GM18909 (cell line): ENCODE measurements at regions not wholly inside any gene's neighbourhood (a gene's known extent, or its start where the extent isn't known, plus 50 kb on each side); places are given as distances from the start of the nearest gene placed in this dataset.

ENCODE experiments used
- ATAC-seq: cut with Tn5 transposase; IDR thresholded peaks from one replicate; pipeline ENCODE4 v1.9.1; 2021; ENCODE audit warnings: mild to moderate bottlenecking; ENCODE audit not compliant: unreplicated experiment, poor library complexity

DNA sequence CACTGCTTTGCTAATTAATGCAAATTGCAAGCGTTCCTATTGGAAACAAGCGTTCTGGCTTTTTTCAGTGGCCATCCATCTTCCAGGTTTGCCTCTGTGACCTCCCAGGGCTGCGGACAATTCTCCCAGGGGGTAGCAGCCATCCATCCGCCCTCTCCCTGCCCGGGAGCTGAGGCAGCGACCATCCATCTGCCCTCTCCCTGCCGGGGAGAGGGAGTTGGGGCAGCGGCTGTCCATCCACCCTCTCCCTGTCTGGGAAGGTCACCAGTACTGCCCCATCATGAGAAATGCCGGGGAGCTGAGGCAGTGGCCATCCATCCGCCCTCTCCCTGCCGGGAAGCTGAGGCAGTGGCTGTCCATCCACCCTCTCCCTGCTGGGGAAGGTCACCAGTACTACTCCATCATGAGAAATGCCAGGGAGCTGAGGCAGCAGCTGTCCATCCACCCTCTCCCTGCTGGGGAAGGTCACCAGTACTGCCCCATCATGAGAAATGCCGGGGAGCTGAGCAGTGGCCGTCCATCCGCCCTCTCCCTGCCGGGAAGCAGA is 394.7 kb downstream of the BRD1 start:
- ATAC-seq: no peak

DNA sequence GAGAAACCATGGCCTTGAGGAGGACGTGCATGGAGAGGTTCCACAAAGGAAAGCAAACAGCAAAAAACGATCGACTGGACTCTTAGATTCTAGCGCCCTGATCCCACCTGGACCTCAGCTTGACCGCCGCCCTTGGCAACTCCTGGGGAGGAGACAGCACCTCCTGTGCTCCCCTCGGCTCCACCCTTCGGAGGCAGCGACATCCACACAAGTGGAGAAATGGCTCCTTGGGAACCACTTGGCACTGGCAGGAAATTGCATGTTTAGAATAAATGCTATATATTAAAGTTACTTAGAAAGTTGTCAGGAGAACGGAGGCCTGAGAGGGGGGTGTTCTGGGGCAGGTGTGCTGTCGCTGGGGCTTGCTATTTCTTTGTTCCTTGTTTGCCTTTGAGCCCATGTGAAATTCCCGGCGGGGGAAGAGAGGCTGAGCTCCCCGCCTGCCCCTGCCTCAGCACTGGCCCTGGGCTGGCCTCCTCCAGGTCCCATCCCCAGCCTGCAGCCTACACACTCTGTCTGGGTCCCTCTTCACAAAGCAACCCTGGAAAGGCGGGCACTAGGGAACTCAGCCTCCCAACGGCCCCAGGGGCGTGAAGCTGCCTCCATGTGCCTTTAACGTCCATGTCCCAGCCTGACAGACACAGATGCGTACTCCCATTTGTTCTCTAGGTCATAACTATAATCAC is 395.3 kb downstream of the BRD1 start:
- ATAC-seq: no peak

DNA sequence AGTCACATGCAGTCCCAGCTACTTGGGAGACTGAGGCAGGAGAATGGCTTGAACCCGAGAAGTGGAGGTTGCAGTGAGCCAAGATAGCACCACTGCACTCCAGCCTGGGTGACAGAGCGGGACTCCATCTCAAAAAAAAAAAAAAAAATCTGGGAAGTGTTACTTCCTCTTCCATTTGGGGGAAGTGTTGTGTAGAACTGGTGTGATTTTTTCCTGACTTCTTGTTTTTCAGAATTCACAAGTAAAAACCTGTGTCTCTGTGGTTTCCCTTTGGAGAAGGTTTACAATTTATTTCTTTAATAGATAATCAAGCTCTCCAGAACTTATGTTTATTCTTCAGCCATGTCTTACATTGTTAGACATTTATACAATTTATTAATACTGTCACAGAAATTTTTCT is 396.1 kb downstream of the BRD1 start:
- no peak for ATAC-seq

DNA sequence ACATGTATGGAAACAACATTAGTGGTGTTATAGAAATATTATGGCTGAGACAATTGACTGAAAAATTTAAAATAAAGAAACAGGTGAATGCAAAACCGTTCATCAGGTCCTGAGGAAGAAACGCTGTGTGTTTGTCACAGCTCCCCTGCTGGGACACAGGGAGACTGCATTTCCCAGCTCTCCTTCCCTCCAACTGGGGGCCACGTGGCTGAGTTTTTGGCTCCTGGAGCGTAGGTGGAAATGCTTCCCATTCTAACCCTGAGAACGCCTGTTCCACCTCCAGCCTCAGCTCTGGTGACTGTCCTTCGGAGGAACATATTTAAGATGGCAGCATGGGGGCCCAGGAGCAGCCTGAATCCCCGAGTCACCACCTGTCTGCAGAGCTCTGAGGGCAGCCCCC is 398.6 kb downstream of the BRD1 start:
- no peak for ATAC-seq

DNA sequence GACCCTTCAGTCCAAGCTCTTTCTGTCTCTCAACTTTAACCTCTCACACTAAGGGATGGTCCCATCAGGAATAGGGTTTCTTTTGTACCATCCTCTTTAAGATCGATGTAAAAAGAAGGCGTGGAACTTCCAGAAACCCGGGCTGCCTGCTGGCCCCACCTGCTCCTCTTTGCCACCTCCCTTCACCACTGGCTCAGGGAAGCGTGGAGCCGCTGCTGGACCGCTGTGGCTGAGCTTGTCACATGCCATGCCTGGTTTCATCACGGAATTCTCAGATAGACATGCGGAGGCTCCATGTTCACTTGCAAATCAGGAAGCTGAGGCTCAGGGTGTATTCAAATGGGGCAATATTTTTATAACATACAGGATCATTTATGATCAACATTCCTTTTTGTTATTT is 399.7 kb downstream of the BRD1 start:
- no peak for ATAC-seq

DNA sequence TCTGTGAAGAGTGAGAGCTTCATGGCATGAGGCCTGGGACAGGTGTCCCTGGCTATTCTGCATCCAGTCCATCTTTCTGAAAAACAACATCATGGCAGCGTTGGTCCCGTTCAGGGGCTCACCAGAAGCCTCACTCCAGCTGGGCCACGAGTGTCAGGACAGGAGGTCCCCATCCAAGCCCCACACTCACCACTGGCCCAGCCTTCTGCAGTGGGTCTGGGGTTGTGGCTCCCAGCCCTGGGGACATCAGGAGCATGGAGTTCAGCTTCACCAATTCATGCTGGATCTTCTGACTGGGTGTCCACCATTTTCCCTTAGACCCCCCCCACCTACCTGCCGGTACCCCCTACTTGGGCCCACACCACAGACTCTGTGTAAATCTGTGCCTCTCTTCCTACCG is 400.3 kb downstream of the BRD1 start:
- no peak for ATAC-seq

DNA sequence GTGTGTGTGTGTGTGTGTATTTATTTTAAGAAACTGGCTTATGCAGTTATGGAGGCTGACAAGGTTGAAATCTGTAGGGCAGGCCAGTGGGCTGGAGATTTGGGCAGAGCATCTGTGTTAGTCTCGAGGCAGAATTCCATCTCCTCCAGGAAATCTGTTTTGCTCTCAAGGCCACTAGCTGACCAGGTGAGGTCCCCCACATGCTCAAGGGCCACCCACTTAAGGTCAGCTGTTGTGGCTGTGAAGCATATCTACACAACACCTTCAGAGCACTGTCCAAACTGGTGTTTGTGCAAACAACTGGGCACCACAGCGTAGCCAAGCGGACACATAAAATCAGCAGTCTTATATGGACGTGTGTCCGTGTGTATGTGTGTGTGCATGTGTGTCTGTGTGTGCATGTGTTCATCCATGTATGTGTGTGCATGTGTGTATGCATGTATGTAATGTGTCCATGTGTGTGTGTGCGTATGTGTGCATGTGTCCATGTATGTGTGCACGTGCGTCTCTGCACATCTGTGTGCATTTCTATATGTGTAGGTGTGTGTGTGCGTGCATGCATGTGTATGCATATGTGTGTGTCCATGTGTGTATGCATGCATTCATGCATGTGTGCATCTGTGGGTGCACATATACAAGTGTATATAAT is 400.9 kb downstream of the BRD1 start:
- no peak for ATAC-seq

DNA sequence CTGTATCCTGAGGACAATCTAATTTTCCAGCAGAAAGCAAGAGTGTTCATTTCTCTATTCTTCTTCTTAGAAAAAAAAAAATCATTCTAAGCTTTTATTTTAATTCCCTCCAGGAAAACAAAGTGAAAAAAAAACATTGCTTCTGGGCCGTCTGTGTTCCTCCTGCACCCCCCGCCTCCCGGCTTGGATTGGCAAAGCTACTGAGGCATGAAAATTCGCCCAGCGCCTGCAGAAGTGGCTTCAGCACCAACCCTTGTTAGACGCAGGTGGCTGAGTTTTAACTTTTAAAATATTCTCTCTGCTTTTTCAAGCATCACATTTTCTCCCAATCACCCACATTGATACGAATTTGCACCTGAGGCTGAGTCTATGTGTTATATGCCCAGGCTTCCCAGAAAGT is 401.6 kb downstream of the BRD1 start:
- ATAC-seq: no peak

DNA sequence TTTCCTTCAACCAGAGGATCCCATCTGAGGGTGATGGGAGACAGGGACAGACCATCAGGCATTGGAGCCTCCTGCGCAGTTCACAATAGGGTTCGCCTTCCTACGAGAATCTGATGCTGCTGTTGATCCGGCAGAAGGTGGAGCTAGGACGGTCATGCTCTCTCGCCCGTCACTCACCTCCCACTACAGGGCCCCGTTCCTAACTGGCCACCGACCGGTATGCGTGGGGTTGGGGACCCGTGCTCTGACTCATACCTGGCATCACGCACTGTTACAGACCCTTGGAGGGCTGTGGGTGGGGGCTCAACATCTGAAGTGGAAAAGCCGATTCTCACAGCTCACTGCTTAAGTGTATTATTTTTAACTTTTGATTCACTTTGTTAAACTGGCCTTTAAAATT is 402.3 kb downstream of the BRD1 start:
- no peak for ATAC-seq

DNA sequence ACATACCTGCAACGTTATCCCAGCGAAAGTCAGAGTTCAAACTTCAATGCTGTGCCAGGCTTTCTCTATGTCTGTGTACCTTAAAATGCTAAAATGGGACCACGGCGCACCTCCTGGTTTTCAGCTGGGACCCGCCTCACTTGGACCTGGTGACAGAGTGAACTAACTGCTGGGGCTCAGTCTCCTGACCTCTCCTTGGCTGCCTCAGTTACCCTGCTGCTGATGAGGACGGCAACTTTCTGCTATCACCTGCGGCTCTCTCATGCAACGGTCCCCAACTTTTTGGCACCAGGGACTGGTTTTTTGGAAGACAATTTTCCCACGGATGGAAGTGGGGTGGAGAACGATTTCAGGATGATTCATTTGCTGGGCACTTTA is 402.8 kb downstream of the BRD1 start:
- no peak for ATAC-seq

DNA sequence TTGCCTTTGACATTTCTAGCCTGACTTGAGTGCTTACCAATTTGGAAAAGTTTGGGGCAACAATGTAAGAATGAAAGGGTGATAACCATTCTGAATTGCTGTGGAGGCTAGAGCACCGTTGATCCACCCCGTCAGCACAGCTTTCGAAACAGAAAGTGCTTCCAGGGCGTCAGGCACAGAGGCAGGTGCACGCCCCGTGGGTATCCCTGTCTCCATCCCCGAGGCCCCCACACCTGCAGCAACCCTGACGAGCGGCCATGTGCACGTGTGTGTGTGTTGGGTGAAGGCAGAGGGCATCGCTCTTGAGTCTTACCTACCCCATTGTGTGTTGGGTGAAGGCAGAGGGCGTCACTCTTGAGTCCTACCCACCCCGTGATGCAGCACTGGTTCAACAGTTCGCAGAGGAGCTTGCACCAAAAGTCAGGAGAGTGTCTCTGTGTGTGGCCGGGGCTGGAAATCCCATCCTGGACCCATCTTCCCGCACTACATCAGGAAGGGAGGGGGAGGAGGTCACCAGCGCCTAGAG is 404.5 kb downstream of the BRD1 start:
- no peak for ATAC-seq

DNA sequence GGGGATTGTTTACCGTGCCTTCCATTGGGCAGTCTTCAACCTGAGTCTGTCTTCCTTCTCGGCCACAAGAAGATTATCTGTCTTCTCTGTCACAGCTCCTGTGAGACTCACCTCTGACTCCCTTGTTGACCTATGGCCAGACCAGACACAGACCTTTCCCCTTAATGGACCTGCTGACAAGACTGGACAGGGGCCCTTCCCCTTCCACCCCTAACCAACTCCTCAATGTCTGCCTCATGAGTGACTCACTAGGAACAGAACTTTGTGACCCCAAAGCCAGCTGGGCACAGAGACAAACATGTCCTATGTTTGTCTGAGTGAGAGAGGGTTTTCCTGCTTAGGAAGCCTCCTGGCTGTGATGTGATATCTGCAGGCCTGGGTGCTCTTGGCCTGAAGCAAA is 405.0 kb downstream of the BRD1 start:
- ATAC-seq: no peak

DNA sequence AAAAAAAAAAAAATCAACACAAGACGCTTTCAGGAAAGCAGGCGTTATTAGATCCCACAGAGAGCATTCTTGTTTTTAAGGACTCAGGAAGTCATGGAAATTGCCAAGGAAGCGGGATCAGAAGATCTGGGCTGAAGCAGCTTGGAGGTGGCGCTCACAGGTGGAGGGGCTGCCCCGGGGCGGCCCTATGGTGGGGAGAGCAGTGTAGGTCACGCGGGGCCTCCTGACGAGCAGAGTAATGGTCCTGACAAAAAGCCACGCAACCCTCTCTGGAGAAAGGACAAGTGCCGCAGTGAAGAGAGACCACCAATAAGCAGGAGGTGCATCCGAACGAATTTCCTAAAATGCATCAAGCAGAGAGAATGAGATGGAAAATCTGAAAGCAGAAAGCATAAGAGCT is 407.0 kb downstream of the BRD1 start:
- ATAC-seq: no peak

DNA sequence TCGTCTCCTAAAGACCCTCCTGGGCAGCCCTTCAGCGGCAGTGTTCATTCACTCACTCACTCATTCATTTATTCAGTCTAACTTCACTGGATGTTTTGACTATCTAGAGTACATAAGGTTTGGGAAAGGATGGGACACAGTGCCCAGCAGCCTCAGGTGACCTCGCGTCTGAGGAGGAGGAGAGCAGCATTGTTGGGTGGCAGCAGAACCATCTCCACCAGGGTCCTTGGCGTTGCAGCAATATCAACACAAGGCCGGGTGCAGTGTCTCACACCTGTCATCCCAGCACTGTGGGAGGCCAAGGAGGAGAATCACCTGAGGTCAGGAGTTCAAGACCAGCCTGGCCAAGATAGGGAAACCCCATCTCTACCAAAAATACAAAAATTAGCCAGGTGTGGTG is 408.0 kb downstream of the BRD1 start:
- ATAC-seq: no peak

DNA sequence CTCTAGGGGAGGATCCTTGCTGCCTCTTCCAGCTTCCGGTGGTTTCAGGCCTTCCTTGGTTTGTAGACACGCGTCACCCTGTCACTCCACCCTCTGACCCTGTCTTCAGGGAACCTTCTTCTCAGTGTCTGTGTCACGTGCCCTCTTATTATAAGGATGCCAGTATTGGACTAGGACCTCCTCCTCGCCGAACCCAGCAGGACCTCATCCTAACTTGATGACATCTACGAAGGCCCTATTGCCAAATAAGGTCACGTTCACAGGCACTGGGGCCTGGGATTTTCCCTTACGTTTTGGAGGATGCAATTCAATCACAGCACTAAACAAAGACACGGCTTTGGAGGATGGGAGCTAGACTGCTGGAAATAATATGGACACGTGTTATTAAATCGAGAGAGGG is 408.7 kb downstream of the BRD1 start:
- ATAC-seq: no peak

DNA sequence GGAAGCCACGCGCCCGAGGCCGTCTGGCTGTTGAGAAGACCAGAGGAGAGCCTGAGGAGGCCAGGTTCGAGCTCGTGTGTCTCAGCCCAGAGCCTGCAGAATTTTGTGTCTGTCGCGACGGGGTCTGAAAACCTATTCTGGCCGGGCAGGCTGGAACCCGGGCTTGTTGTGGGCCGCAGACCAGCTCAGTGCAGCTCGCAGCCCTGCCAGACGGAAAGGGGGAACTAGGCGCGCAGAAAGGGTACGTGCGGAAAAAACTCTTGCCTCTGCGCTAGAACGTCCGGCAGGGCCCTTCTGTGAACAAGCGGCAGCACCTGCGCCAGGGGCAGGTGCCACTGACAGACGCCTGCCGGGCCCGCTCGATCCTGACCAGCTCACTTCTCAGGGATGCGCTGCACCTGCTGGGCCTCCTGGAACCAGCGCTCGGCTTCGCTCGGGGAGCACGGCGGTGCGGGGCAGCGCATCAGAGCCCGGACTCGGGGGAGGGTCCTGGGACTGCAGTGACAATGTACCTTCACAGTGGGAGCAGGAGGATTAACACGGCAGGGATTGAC is 409.3 kb downstream of the BRD1 start:
- ATAC-seq: no peak

DNA sequence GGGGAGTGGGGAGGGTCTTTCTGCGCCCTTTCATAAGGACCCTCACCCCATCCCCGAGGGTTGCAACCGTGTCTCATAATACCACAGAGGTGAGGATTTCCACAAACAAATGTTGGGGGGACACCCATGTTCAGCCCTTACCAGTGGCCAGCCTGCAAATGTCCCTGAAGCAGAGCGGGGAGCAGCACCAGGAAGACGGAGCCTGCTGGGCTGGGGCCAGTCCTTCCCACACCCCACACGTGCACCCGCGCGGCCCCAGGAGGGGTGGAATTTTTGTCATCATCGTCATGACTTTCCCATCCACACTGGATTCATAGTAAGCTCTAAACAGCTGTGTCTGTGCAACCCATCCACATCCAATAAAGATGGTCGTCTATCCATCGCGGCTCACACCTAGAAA is 409.8 kb downstream of the BRD1 start:
- no peak for ATAC-seq

DNA sequence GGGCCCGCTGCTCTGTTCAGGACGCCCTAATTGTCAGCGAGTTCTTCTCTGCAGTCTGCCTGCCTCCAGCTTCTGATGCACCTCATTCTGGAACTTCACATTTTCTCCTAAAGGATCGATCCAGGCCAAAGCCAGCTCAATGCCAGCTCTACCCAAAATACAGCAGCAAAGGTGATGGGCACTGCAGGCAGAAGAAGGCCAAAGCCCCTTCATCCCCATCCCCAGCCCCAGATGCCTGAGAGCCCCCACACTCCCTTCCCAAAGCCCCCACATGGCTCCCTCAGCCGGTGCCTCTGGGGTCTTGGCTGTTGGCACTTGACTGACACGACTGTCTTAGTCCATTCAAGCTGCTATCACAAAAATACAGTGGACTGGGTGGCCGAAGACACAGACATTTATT is 410.3 kb downstream of the BRD1 start:
- no peak for ATAC-seq

DNA sequence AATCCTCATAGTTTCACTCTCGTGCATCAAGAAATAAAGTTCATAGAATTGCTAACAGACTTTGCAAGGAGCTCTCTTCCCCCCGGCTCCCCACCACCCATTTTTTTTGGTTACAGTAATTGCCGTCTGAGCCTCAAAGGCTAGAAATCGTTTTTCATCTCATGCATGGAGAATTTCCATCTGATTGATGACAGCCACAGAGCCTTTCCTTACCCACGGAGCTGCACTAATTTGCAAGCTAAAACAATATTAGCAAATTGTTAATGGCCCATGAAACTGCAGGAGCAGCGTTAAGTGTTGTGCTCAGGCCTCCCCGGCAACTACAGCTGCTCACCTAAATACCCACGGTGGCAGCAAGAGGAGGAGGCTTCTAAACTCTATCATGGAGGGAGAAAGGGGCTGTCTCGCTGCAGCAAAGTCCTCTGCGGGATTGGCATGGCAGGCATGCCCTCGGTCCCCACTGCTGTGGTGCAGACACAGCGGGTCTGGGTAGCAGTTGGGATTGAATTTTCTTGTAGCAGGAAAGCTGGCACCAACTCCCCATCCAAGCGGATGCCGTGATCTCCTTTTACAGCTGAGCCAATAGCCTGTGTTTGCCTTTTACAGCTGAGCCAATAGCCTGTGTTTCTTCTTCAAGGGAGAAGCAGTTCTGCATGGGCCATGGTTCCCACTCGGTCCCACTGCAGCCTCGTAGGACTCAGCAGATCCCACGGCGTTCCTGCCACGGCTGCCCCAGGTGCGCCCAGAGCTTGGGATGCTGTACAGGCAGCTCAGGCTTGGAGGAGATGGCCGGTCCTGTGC is 412.3 kb downstream of the BRD1 start:
- ATAC-seq: no peak

DNA sequence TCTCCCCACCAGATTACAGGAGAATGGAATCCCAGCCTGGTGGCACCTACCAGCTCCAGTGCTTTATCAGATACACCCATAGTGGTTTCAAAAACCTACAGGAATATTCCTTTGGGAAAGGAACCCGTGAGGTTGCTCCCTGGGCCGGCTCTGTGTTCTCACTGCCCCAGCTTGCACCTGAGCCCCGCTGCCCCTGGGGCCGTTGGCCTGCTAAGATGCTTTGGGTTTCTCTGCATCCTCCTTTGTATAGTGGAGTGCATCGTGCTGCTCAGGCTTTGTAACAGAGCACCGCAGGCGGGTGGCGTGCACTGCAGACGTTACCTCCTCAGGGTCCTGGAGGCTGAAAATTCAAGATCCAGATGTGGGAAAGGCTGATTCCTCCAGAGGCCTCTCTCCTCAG is 414.1 kb downstream of the BRD1 start:
- ATAC-seq: no peak

DNA sequence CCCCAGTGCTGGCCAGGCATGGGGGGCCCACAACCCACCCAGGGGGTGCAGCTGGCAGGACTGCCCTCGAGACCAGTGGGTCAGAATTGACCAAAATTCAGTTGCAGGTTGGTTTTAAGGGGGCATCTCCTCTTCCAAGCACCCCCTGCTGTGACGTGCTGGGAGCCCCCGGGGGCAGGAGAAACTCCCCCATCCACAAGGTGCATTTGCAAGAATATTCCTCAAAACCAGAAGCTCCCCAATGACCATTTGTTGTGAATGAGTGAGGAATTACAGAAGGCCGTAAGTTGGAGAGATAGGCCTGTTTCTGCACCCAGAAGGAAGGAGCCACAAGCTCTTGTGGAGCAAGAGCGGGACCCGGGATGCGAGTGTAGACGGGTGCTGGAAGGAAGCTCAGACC is 414.5 kb downstream of the BRD1 start:
- no peak for ATAC-seq
